Lower lobe of right lung (tissue), 2 donors: ENCODE measurements at regions not wholly inside any gene's neighbourhood (a gene's known extent, or its start where the extent isn't known, plus 50 kb on each side); places are given as distances from the start of the nearest gene placed in this dataset.

Source experiments
- ATAC-seq, 2 donors: fragments of 200-7000 bp; cut with Tn5 transposase; one replicate each; pipeline ENCODE4 v1.9.1; 2020 to 2022; ENCODE audit warnings: mild to moderate bottlenecking in 2 of 2, moderate library complexity in 2 of 2
- DNase-seq: peaks from one replicate; pipeline ENCODE4 v3.0.0-alpha.2; 2020
- H3K27ac ChIP-seq: fragments of 200-600 bp; one replicate; pipeline ENCODE4 v1.8.0; 2022
- H3K27me3 ChIP-seq: fragments of 200-600 bp; one replicate; pipeline ENCODE4 v1.8.0; 2022; ENCODE audit warnings: low read depth
- H3K36me3 ChIP-seq: fragments of 200-600 bp; one replicate; pipeline ENCODE4 v1.8.0; 2022; ENCODE audit warnings: mild to moderate bottlenecking
- H3K4me1 ChIP-seq: fragments of 200-600 bp; one replicate; pipeline ENCODE4 v1.8.0; 2022
- H3K4me3 ChIP-seq: fragments of 200-600 bp; one replicate; pipeline ENCODE4 v1.8.0; 2022; ENCODE audit warnings: mild to moderate bottlenecking
- H3K9me3 ChIP-seq: fragments of 200-600 bp; one replicate; pipeline ENCODE4 v1.8.0; 2022
- CTCF ChIP-seq: fragments of 200-600 bp; IDR thresholded peaks from one replicate; pipeline ENCODE4 v1.8.0; 2022; ENCODE audit warnings: antibody characterized with exemption, mild to moderate bottlenecking
- intact Hi-C: fragments of 100-400 bp; cut with DNase I; formaldehyde crosslinking; loops from one replicate; pipeline ENCODE4 v1.11.0; 2022
- donor health status: DM: no; HTN: yes; CAD: no; lungs with severe emphysema.

- Histone ChIP-seq H3K9me3 (no peaks in the 10 kb centered on the region), H3K4me3 (no peak overlapping the region), H3K4me1 (no peaks in the 10 kb centered on the region), H3K36me3 (no peaks in the 10 kb centered on the region), H3K27me3 (no peaks in the 10 kb centered on the region), H3K27ac (no peak overlapping the region)
- TF ChIP-seq CTCF, result no peak
- DNase-seq (no peak), ATAC-seq (no peak)
- intact Hi-C loops, result no loop called here
Measured at GRCh38 chr15:68497206-68497910, 65.4 kb upstream of the ITGA11 start.

- intact Hi-C loops, result no loop called here
- no peaks in the 10 kb centered on the region for H3K9me3 ChIP-seq
- H3K4me1 ChIP-seq, result no peaks in the 10 kb centered on the region
- H3K27me3 ChIP-seq, result no peaks in the 10 kb centered on the region
- ATAC-seq, result no peak
- DNase-seq, result no peak
- no peaks in the 10 kb centered on the region for H3K36me3 ChIP-seq
- no peak overlapping the region for H3K27ac ChIP-seq
- no peak for TF ChIP-seq CTCF
- no peak overlapping the region for H3K4me3 ChIP-seq
Measured at GRCh38 chr15:68498076-68498475, 66.1 kb upstream of the ITGA11 start.

GRCh38 chr15:68499620-68500312, 67.8 kb upstream of the ITGA11 start:
- H3K4me1 ChIP-seq, result no peaks in the 10 kb centered on the region
- TF ChIP-seq CTCF, result no peak
- no peaks in the 10 kb centered on the region for H3K36me3 ChIP-seq
- intact Hi-C loops, result no loop called here
- no peak for ATAC-seq
- no peaks in the 10 kb centered on the region for H3K9me3 ChIP-seq
- no peaks in the 10 kb centered on the region for H3K27me3 ChIP-seq
- H3K4me3 ChIP-seq, result no peak overlapping the region
- DNase-seq, result no peak
- H3K27ac ChIP-seq, result no peak overlapping the region

- H3K4me3 ChIP-seq, result no peak overlapping the region
- no peaks in the 10 kb centered on the region for H3K36me3 ChIP-seq
- no peaks in the 10 kb centered on the region for H3K27me3 ChIP-seq
- TF ChIP-seq CTCF, result no peak
- no peak for ATAC-seq
- DNase-seq, result no peak
- H3K9me3 ChIP-seq, result no peaks in the 10 kb centered on the region
- intact Hi-C loops, result no loop called here
- no peaks in the 10 kb centered on the region for H3K4me1 ChIP-seq
- no peak overlapping the region for H3K27ac ChIP-seq
Measured at GRCh38 chr15:68500363-68501258, 68.6 kb upstream of the ITGA11 start.

- Histone ChIP-seq H3K9me3 (no peaks in the 10 kb centered on the region), H3K27ac (no peak overlapping the region), H3K4me1 (no peaks in the 10 kb centered on the region), H3K36me3 (no peaks in the 10 kb centered on the region), H3K27me3 (no peaks in the 10 kb centered on the region), H3K4me3 (no peak overlapping the region)
- no peak for TF ChIP-seq CTCF
- no peak for DNase-seq
- intact Hi-C loops, result no loop called here
- no peak for ATAC-seq
Measured at GRCh38 chr15:68501259-68501591, 69.3 kb upstream of the ITGA11 start.
